Middle frontal gyrus (tissue), 1 donor: ENCODE measurements at regions not wholly inside any gene's neighbourhood (a gene's known extent, or its start where the extent isn't known, plus 50 kb on each side); places are given as distances from the start of the nearest gene placed in this dataset.

Experiments
- DNase-seq: peaks from one replicate; pipeline ENCODE4 v3.0.0-alpha.2; 2015; ENCODE audit warnings: low spot score; ENCODE audit errors: extremely low spot score

GRCh38 chr3:34742151-34742550 is 897.2 kb upstream of the ARPP21 start:
- no peak for DNase-seq

GRCh38 chr3:34758630-34759261 is 880.6 kb upstream of the ARPP21 start:
- DNase-seq = no peak

DNA sequence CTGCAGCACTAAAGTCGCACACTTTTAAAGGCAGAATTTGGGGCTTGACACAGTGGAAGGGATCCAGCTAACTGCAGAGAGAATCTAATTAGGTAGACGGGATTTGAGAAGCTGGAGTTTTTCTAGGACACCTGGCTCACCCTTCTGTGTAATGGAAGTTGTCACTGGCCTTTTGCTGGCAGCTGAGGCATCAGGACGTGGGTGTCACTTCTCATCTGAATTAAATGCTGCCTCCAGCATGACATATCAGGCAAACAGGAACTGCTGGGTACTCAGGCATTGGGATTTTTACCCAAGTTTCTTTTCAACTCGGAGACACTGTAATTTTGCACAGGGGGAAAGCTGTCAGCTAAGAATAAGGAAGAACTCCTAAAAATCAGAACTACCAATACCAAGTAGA is 861.9 kb upstream of the ARPP21 start:
- DNase-seq = no peak

GRCh38 chr3:34779092-34779491 is 860.2 kb upstream of the ARPP21 start:
- no peak for DNase-seq

DNA sequence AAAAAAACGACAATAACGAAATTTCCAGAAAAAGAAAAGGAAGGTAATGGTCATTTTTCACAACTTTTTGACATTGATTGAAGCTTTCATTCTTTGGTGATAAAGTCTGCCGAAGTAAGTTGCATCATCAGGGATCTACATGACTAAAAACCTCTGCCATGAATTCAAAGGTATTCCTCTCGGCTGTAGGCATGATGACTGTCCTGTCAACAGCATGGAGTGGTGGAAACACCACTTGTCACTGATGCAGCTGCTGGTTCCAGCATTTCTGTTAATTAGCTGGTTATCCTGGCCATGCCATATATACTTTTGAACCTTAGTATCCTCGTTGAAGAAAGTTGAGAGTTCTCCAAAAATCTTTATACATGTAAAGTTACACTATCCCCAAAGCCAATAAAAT is 859.0 kb upstream of the ARPP21 start:
- DNase-seq = no peak

GRCh38 chr3:34780973-34781372 is 858.4 kb upstream of the ARPP21 start:
- DNase-seq = no peak

DNA sequence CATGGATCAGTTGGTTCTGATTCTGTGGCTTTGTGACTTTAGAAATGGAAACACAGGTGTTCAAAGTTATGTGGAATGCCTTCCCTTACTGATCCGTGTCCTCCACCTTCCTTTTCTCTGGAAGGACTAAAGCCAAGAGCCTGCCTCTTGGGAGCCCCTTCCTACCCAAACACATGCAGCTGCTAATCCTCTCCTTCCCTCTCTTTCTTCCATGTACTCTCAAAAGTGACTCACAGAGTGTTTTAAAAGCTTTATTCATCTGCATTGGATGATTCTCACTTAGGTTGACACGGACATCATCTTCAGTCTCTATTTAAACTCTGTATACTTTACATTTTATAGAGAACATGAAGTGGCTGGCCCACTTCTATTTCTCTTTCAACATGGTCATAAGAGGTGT is 856.5 kb upstream of the ARPP21 start:
- DNase-seq = no peak

- no peak for DNase-seq
Observed at GRCh38 chr3:34783876-34784275, 855.4 kb upstream of the ARPP21 start.

DNA sequence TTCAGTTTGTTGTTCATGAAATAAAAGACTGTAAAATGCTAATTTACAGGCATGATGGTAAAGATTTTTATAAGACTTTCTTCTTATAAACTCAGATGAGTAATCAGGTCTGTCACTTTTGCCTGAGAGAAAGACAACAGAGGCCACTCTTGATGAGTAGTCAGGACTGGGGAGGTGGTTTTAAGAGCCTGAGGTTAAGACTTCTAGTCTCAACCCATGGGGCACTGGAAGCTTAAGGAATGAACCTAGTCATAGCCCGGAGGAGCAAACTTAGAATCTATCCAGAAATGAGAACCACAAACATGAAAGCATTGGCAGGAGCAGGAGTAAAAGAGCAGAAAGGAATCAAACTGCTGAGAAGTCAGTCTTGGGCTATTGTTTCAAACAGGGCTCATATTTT is 846.3 kb upstream of the ARPP21 start:
- no peak for DNase-seq

- DNase-seq = no peak
Observed at GRCh38 chr3:34807611-34808010, 831.7 kb upstream of the ARPP21 start.

- DNase-seq = no peak
Observed at GRCh38 chr3:34808287-34808686, 831.0 kb upstream of the ARPP21 start.

DNA sequence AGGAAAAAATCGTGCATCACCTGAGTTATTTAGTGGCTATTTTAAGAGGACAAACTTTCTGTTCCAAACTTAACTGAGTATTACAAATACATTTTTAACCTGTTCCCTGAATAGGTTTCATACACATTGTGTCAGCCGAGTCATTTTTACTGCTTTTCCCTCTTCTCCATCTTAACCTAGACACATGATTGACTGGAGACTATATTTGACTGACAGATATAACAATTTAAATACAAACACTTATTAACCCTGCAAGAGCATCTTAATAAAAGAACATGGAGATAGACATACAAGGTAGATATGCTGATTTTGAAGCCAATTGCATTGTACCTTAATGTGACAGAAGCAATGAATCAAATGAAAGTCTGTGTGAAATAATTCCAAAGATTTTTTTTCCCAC is 810.5 kb upstream of the ARPP21 start:
- DNase-seq = no peak

GRCh38 chr3:34832865-34833508 is 806.3 kb upstream of the ARPP21 start:
- DNase-seq = no peak

DNA sequence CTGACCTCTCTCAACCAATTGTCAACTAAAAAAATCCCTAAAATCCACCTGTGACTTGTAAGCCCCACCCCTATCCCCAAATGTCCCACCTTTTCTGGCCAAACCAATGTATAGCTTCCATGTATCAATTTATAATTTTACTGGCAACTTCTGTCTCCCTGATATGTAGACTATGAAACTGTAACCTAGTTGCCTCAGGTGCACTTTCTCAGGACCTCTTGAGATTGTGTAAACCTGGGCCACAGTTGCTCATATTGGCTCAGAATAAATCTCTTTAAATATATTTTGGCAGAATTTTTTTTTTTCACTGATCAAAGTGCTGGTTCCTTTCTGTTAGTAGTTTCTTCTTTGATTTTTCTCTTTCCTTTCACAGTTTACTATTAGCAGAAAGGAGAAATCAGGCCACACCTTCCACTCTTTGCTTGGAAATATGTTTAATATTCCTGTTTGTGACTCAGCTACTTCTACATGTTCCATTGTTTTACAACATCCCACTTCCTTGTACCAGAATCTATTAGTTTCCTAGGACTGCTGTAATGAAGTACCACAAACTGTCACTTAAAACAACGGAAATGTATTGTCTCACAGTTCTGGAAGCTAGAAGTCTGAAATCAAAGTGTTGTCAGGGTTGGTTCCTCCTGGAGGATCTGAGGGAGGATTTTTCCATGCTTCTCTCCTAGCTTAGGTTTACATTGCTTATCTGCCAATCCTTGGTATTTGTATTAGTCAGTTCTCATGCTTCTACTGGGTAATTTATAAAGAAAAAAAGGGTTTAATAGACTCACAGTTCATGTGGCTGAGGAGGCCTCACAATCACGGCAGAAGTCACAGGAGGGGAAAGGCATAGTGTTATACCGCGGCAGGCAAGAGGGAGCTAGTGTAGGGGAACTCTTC is 801.2 kb upstream of the ARPP21 start:
- no peak for DNase-seq

DNA sequence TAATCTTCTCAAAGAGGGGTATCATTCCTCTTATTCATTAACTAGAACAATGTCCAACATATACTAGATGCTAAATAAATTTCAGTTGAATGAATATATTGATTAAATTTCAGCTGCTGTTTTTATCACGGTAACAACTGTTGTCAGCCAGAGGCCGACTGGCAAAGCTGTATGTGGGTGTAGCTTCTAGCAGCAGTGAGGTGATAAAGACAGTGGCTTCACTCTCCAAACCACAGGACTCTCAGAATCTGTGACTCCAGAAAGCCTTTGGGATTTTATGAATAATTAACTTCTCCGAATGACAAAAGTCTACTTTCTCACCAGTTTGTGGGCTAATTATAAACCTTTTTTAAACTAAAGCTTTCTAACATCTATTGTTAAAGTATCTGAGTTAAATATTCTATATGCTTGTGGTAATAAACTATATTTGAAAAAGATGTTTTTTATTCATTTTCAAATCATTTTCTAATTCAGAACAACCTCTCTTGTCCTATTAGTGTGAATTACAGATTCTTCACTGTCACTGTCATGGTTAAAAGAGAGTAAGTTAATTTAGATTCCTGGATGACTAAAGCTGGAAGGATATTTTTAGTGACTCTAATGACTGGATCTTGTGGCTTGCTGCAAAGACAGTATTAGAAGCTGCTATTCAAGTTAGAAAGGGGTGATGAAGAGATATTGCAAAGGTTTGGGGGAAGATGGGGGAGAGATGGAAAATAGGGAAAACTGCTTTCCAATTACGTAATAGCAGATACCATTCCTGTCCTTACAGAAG is 796.4 kb upstream of the ARPP21 start:
- DNase-seq = no peak

DNA sequence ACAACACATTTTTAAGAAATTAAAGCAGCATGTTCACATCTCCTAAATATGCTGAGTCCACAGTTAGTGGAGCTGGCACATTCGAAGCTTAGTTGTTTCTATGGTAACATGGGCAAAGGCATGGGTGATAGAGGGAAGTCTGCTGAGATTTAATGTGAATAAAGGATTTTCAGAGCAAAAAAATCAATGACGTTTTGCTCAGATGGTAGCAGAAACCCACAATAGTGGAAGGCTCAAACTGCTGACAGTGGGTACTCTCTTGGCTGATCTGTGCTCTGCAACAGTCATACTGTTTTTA is 795.1 kb upstream of the ARPP21 start:
- no peak for DNase-seq

GRCh38 chr3:34851137-34851536 is 788.2 kb upstream of the ARPP21 start:
- no peak for DNase-seq

DNA sequence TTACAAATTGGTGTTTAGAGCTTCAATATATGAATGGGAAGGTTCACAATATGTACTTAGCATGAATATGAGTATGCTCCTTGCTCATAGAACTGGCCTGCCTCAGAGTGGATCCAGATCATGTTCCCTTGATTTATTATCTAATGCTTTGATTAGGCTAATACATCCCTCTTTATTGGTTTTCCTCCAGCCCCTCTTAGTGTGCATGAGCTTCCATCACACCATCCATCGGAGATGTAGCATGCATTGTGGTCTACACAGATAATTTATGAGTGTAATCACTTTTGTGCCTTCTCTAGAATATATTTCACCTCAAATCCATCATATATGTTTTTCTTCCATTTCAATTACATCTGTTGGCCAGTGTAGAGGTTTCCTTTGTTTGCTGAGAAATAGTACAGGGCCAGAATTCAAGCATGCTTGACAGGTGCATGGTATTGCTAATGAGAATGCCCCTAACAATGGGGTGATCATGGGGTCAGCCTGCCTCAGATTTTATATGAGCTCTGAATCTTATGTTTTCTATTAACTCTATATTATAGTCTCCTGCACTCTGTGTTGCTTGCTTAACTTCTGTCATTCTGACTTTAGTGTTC is 786.4 kb upstream of the ARPP21 start:
- no peak for DNase-seq

- DNase-seq = no peak
Observed at GRCh38 chr3:34856081-34856947, 783.0 kb upstream of the ARPP21 start.

DNA sequence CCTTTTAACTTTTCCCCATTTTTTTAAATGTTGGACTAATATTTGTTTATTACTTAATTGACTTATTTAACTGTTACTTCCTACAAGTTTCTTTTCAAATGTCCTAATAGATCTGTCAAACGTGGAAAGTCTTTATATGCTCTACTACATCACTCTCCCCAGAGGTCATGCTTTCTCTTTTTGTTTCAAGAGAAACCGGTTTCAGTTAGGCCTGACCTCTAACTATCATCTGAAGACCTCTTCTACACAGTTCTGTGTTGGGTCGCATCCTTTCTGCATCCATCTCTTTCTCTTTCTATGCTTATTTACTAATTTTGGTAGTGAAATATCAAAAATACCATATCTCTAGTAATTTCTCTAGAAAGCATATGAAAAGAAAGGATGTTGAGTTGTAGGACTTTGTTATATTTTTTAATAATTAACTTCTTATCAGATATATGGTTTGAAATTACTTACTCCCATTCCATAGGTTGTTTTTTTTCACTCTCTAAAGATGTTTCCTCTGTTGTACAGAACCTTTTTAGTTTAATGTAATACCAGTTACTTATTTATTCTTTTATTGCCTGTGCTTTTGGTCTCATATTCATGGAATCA is 781.2 kb upstream of the ARPP21 start:
- DNase-seq = no peak
